ENCODE measurements at regions not wholly inside any gene's neighbourhood (a gene's known extent, or its start where the extent isn't known, plus 50 kb on each side); places are given as distances from the start of the nearest gene placed in this dataset.
A peak's percentile ranks its signal among the peaks of the same experiment; 100 is the strongest.

- no peak for DNase-seq (ENCODE audit: low read depth)
Observed at GRCh38 chr12:83390186-83390585, 703.5 kb downstream of the TMTC2 start.

GRCh38 chr12:83389237-83389996 is 702.7 kb downstream of the TMTC2 start:
- DNase-seq (ENCODE audit: low read depth): peak; percentile 57

GRCh38 chr12:83388551-83388950 is 701.8 kb downstream of the TMTC2 start:
- DNase-seq (ENCODE audit: low read depth): no peak

- no peak for DNase-seq (ENCODE audit: low read depth)
Observed at GRCh38 chr12:83386527-83387264, 700.0 kb downstream of the TMTC2 start.

- DNase-seq (ENCODE audit: low read depth): no peak
Observed at GRCh38 chr12:83378186-83378727, 691.6 kb downstream of the TMTC2 start.

- peak; percentile 25 for DNase-seq (ENCODE audit: low read depth)
Observed at GRCh38 chr12:83365317-83365716, 678.6 kb downstream of the TMTC2 start.

- no peak for DNase-seq (ENCODE audit: low read depth)
Observed at GRCh38 chr12:83361475-83361874, 674.8 kb downstream of the TMTC2 start.

GRCh38 chr12:83361071-83361470 is 674.4 kb downstream of the TMTC2 start:
- DNase-seq (ENCODE audit: low read depth): no peak

GRCh38 chr12:83349907-83350611 is 663.4 kb downstream of the TMTC2 start:
- DNase-seq (ENCODE audit: low read depth): no peak

- DNase-seq (ENCODE audit: low read depth): no peak
Observed at GRCh38 chr12:83346333-83346732, 659.6 kb downstream of the TMTC2 start.

- DNase-seq (ENCODE audit: low read depth): no peak
Observed at GRCh38 chr12:83343767-83344166, 657.1 kb downstream of the TMTC2 start.

- DNase-seq (ENCODE audit: low read depth): no peak
Observed at GRCh38 chr12:83335748-83336147, 649.0 kb downstream of the TMTC2 start.

- DNase-seq (ENCODE audit: low read depth): no peak
Observed at GRCh38 chr12:83326666-83327065, 640.0 kb downstream of the TMTC2 start.

GRCh38 chr12:83323866-83324265 is 637.2 kb downstream of the TMTC2 start:
- no peak for DNase-seq (ENCODE audit: low read depth)

- no peak for DNase-seq (ENCODE audit: low read depth)
Observed at GRCh38 chr12:83322809-83323208, 636.1 kb downstream of the TMTC2 start.

- no peak for DNase-seq (ENCODE audit: low read depth)
Observed at GRCh38 chr12:83321971-83322370, 635.3 kb downstream of the TMTC2 start.

GRCh38 chr12:83320350-83320749 is 633.6 kb downstream of the TMTC2 start:
- no peak for DNase-seq (ENCODE audit: low read depth)

- DNase-seq (ENCODE audit: low read depth): peak; percentile 30
Observed at GRCh38 chr12:83318386-83319098, 631.8 kb downstream of the TMTC2 start.

- no peak for DNase-seq (ENCODE audit: low read depth)
Observed at GRCh38 chr12:83317595-83317994, 630.9 kb downstream of the TMTC2 start.

GRCh38 chr12:83313827-83314226 is 627.1 kb downstream of the TMTC2 start:
- DNase-seq (ENCODE audit: low read depth): no peak

- DNase-seq (ENCODE audit: low read depth): no peak
Observed at GRCh38 chr12:83313322-83313721, 626.6 kb downstream of the TMTC2 start.

All from HT1080 (cell line).